Astrocyte (in vitro differentiated cells and primary cell): ENCODE measurements at regions not wholly inside any gene's neighbourhood (a gene's known extent, or its start where the extent isn't known, plus 50 kb on each side); places are given as distances from the start of the nearest gene placed in this dataset.

Experiments used
- DNase-seq: peaks from one replicate; pipeline ENCODE4 v3.0.0-alpha.2; 2010; ENCODE audit warnings: low read depth
- FAIRE-seq: peaks from 2 replicates; lab custom pipeline; 2011; peaks lifted over from hg19 to GRCh38; lab: Jason Lieb, UNC
- H2AFZ ChIP-seq: 2 replicates; pipeline ENCODE4 v1.6.0; 2012; ENCODE audit warnings: low read depth, low read length, inconsistent platforms
- H3K27ac ChIP-seq: 2 replicates; pipeline ENCODE4 v1.5.1; 2011; ENCODE audit warnings: low read depth, low read length, inconsistent platforms
- H3K27me3 ChIP-seq: 2 replicates; pipeline ENCODE4 v1.6.0; 2011; ENCODE audit warnings: low read length, inconsistent platforms; ENCODE audit not compliant: insufficient read depth
- H3K36me3 ChIP-seq: 2 replicates; pipeline ENCODE4 v1.5.1; 2011; ENCODE audit warnings: low read length, inconsistent platforms; ENCODE audit not compliant: insufficient read depth
- H3K4me1 ChIP-seq: 2 replicates; pipeline ENCODE4 v1.5.1; 2011; ENCODE audit warnings: low read length, inconsistent platforms; ENCODE audit not compliant: insufficient read depth
- H3K4me2 ChIP-seq: 2 replicates; pipeline ENCODE4 v1.6.0; 2012; ENCODE audit warnings: low read length, inconsistent platforms
- H3K4me3 ChIP-seq: 2 replicates; pipeline ENCODE4 v1.5.1; 2011; ENCODE audit warnings: low read depth, mild to moderate bottlenecking, low read length, inconsistent platforms; ENCODE audit not compliant: insufficient read depth
- H3K79me2 ChIP-seq: 2 replicates; pipeline ENCODE4 v1.6.0; 2012; ENCODE audit warnings: mild to moderate bottlenecking, low read length, inconsistent platforms; ENCODE audit not compliant: insufficient read depth
- H3K9ac ChIP-seq: 2 replicates; pipeline ENCODE4 v1.6.0; 2012; ENCODE audit warnings: mild to moderate bottlenecking, low read length, inconsistent platforms
- H3K9me3 ChIP-seq: 2 replicates; pipeline ENCODE4 v1.5.1; 2012; ENCODE audit warnings: low read depth, mild to moderate bottlenecking, low read length, inconsistent platforms; ENCODE audit not compliant: insufficient read depth
- H4K20me1 ChIP-seq: 2 replicates; pipeline ENCODE4 v1.6.0; 2012; ENCODE audit warnings: low read length, inconsistent platforms; ENCODE audit not compliant: insufficient read depth
- H3K27ac Mint-ChIP-seq: one replicate; pipeline ENCODE4 v1.8.0; 2021; ENCODE audit warnings: mild to moderate bottlenecking, mixed read lengths; ENCODE audit not compliant: unreplicated experiment
- H3K27me3 Mint-ChIP-seq: one replicate; pipeline ENCODE4 v1.8.0; 2021; ENCODE audit warnings: low read depth, mixed read lengths; ENCODE audit not compliant: unreplicated experiment
- H3K36me3 Mint-ChIP-seq: one replicate; pipeline ENCODE4 v1.8.0; 2021; ENCODE audit warnings: low read depth, mixed read lengths; ENCODE audit not compliant: unreplicated experiment
- H3K4me1 Mint-ChIP-seq: one replicate; pipeline ENCODE4 v1.8.0; 2021; ENCODE audit warnings: low read depth, mixed read lengths; ENCODE audit not compliant: unreplicated experiment
- H3K4me3 Mint-ChIP-seq: one replicate; pipeline ENCODE4 v1.8.0; 2021; ENCODE audit warnings: mild to moderate bottlenecking, moderate library complexity, mixed read lengths; ENCODE audit not compliant: unreplicated experiment
- H3K9me3 Mint-ChIP-seq: one replicate; pipeline ENCODE4 v1.8.0; 2021; ENCODE audit warnings: mild to moderate bottlenecking, mixed read lengths; ENCODE audit not compliant: unreplicated experiment
- CTCF ChIP-seq: IDR thresholded peaks from 2 replicates; pipeline ENCODE4 v1.5.1; 2011; ENCODE audit warnings: low read depth, mild to moderate bottlenecking, inconsistent platforms, low read length, moderate library complexity; ENCODE audit not compliant: insufficient read depth
- EZH2 ChIP-seq: IDR thresholded peaks from 2 replicates; pipeline ENCODE4 v1.6.1; 2012; ENCODE audit warnings: mild to moderate bottlenecking, low read length, inconsistent platforms; ENCODE audit not compliant: insufficient read depth

GRCh38 chr3:76652524-76652923 lies 387.4 kb upstream of the ROBO2 start:
- Histone ChIP-seq H3K4me1 (no peaks in the 10 kb centered on the region), H3K79me2 (no peaks in the 10 kb centered on the region), H3K27ac (no peak overlapping the region), H4K20me1 (no peaks in the 10 kb centered on the region), H3K27me3 (no peaks in the 10 kb centered on the region), H3K9me3 (no peaks in the 10 kb centered on the region), H3K36me3 (no peaks in the 10 kb centered on the region), H3K9ac (no peak overlapping the region), H3K4me3 (no peak overlapping the region), H3K4me2 (no peak overlapping the region), H2AFZ (no peak overlapping the region)
- no peak overlapping the region for H3K4me3 Mint-ChIP-seq
- no peaks in the 10 kb centered on the region for H3K9me3 Mint-ChIP-seq
- H3K4me1 Mint-ChIP-seq, result no peaks in the 10 kb centered on the region
- H3K27me3 Mint-ChIP-seq, result no peaks in the 10 kb centered on the region
- FAIRE-seq, result no peak
- TF ChIP-seq EZH2, result no peak
- TF ChIP-seq CTCF, result no peak
- H3K27ac Mint-ChIP-seq, result no peak overlapping the region
- DNase-seq, result no peak
- H3K36me3 Mint-ChIP-seq, result no peaks in the 10 kb centered on the region

GRCh38 chr3:76653640-76654251 lies 386.2 kb upstream of the ROBO2 start:
- FAIRE-seq (no peak), DNase-seq (no peak)
- no peak overlapping the region for H3K4me3 Mint-ChIP-seq
- Histone ChIP-seq H3K4me3 (no peak overlapping the region), H3K9ac (no peak overlapping the region), H4K20me1 (no peaks in the 10 kb centered on the region), H3K4me1 (no peaks in the 10 kb centered on the region), H3K27ac (no peak overlapping the region), H3K4me2 (no peak overlapping the region), H3K36me3 (no peaks in the 10 kb centered on the region), H3K27me3 (no peaks in the 10 kb centered on the region), H3K79me2 (no peaks in the 10 kb centered on the region), H2AFZ (no peak overlapping the region), H3K9me3 (no peaks in the 10 kb centered on the region)
- H3K4me1 Mint-ChIP-seq, result no peaks in the 10 kb centered on the region
- no peaks in the 10 kb centered on the region for H3K9me3 Mint-ChIP-seq
- no peaks in the 10 kb centered on the region for H3K27me3 Mint-ChIP-seq
- no peak for TF ChIP-seq CTCF
- TF ChIP-seq EZH2, result no peak
- no peaks in the 10 kb centered on the region for H3K36me3 Mint-ChIP-seq
- H3K27ac Mint-ChIP-seq, result no peak overlapping the region

GRCh38 chr3:76656531-76657070 lies 383.3 kb upstream of the ROBO2 start:
- H3K27ac Mint-ChIP-seq, result no peak overlapping the region
- no peak for FAIRE-seq

More at GRCh38 chr3:76656531-76657070, 383.3 kb upstream of the ROBO2 start:
- H3K9ac ChIP-seq, result no peak overlapping the region
- H2AFZ ChIP-seq, result no peak overlapping the region
- H3K4me3 Mint-ChIP-seq, result no peak overlapping the region
- H3K27ac ChIP-seq, result no peak overlapping the region
- H3K4me1 ChIP-seq, result no peaks in the 10 kb centered on the region
- no peaks in the 10 kb centered on the region for H3K4me1 Mint-ChIP-seq
- TF ChIP-seq CTCF, result no peak
- no peak for TF ChIP-seq EZH2
- H3K4me3 ChIP-seq, result no peak overlapping the region
- no peaks in the 10 kb centered on the region for H3K36me3 ChIP-seq
- H3K4me2 ChIP-seq, result no peak overlapping the region
- no peaks in the 10 kb centered on the region for H3K27me3 Mint-ChIP-seq
- no peaks in the 10 kb centered on the region for H3K36me3 Mint-ChIP-seq
- no peaks in the 10 kb centered on the region for H3K9me3 ChIP-seq
- DNase-seq, result no peak
- no peaks in the 10 kb centered on the region for H3K9me3 Mint-ChIP-seq
- no peaks in the 10 kb centered on the region for H4K20me1 ChIP-seq
- no peaks in the 10 kb centered on the region for H3K27me3 ChIP-seq
- no peaks in the 10 kb centered on the region for H3K79me2 ChIP-seq
